Ovary (tissue), 7 donors: ENCODE measurements at regions not wholly inside any gene's neighbourhood (a gene's known extent, or its start where the extent isn't known, plus 50 kb on each side); places are given as distances from the start of the nearest gene placed in this dataset.
"Not testable (repeated sequence)": the region's sequence is repeated elsewhere in the genome, so short reads cannot be mapped to it uniquely, and the experiment has no call there.

Experiments used
- DNase-seq, 5 donors: peaks; one replicate each; pipeline ENCODE4 v3.0.0-alpha.2; 2019 to 2020
- H3K27ac ChIP-seq, 2 donors: fragments of 200-600 bp; one replicate each; pipeline versions ENCODE4 v1.5.1 to v1.8.0; 2019 to 2022
- H3K27me3 ChIP-seq: fragments of 200-600 bp; one replicate; pipeline ENCODE4 v1.8.0; 2022
- H3K36me3 ChIP-seq: fragments of 200-600 bp; sonication (generic); one replicate; pipeline ENCODE4 v1.5.1; 2019
- H3K4me1 ChIP-seq: one replicate; pipeline ENCODE4 v1.8.1; 2013; ENCODE audit warnings: mild to moderate bottlenecking, moderate library complexity; ENCODE audit not compliant: insufficient read depth
- H3K4me3 ChIP-seq: fragments of 200-600 bp; sonication (generic); one replicate; pipeline ENCODE4 v1.5.1; 2017
- H3K9me3 ChIP-seq, 2 donors: fragments of 200-600 bp in 1 of 2; sonication (generic) in 1 of 2; one replicate each; pipeline versions ENCODE4 v1.5.1 to v1.8.1; 2013 to 2019; ENCODE audit warnings: mild to moderate bottlenecking in 1 of 2, moderate library complexity in 1 of 2
- CTCF ChIP-seq, 3 donors: fragments of 450-650 bp in 2 of 3; fragments of 200-600 bp in 1 of 3; IDR thresholded peaks; one replicate each; pipeline versions ENCODE4 v1.5.1 to v1.8.0; 2016 to 2022; ENCODE audit warnings: antibody characterized with exemption in 3 of 3, mild to moderate bottlenecking in 1 of 3
- EP300 ChIP-seq: sonication (generic); formaldehyde crosslinking; IDR thresholded peaks from one replicate; pipeline ENCODE4 v1.6.1; 2017; ENCODE audit warnings: antibody characterized with exemption
- POLR2A ChIP-seq: fragments of 450-650 bp; IDR thresholded peaks from one replicate; pipeline ENCODE4 v1.6.1; 2017; ENCODE audit warnings: antibody characterized with exemption, mild to moderate bottlenecking, moderate library complexity
- WGBS, 3 donors: extraction: QIAGEN DNeasy Blood & Tissue Kit in 1 of 3; methylation state at CpG; one replicate each; pipeline versions ENCODE4 v1.1.5 to v1.1.7; 2013 to 2017; 5-methylcytosine and 5-hydroxymethylcytosine counted together
- intact Hi-C, 4 donors: fragments of 100-400 bp; cut with DNase I; formaldehyde crosslinking; loops; one replicate each; pipeline versions ENCODE4 v1.11.0 to v1.15.1; 2022 to 2023
- donor health status: DM: no; HTN: no; CAD: no; lungs with moderate emphysema.
- donor health status: DM: no; HTN: no; CAD: no.
- donor health status: Bipolar disorder and iron deficiency.
- donor health status: DM: no; HTN: no; CAD: no.
- donor health status: DM: yes; HTN: yes; CAD: no.

- intact Hi-C loops = no loop called here
- no peak for DNase-seq
- H3K27me3 ChIP-seq = no peaks in the 10 kb centered on the region
- no peak overlapping the region for H3K27ac ChIP-seq
- H3K9me3 ChIP-seq = no peaks in the 10 kb centered on the region
- no peak overlapping the region for H3K4me3 ChIP-seq
- H3K4me1 ChIP-seq = no peaks in the 10 kb centered on the region
- TF ChIP-seq EP300 (no peak), POLR2A (no peak)
- H3K36me3 ChIP-seq = no peaks in the 10 kb centered on the region
Measured at GRCh38 chr3:161674402-161674801, 177.8 kb downstream of the OTOL1 start.

- H3K9me3 ChIP-seq, intact Hi-C loops, H3K27ac ChIP-seq, DNase-seq, H3K27me3 ChIP-seq, H3K36me3 ChIP-seq, H3K4me3 ChIP-seq, H3K4me1 ChIP-seq: not testable (repeated sequence)
- 93 to 98% (median 94%) methylated on average over 6 of the region's 6 CpGs for WGBS, 3 donors
Measured at GRCh38 chr3:161681831-161682230, 185.2 kb downstream of the OTOL1 start.

- intact Hi-C loops = no loop called here
- no peak for DNase-seq
- H3K27me3 ChIP-seq = no peaks in the 10 kb centered on the region
- H3K4me1 ChIP-seq = no peaks in the 10 kb centered on the region
- no peak overlapping the region for H3K27ac ChIP-seq
- WGBS, 3 donors = 60 to 68% (median 61%) methylated on average over 2 of the region's 2 CpGs
- H3K4me3 ChIP-seq = no peak overlapping the region
- no peaks in the 10 kb centered on the region for H3K36me3 ChIP-seq
- TF ChIP-seq EP300 = no peak
- H3K9me3 ChIP-seq = no peaks in the 10 kb centered on the region
Measured at GRCh38 chr3:161682715-161683114, 186.1 kb downstream of the OTOL1 start.

GRCh38 chr3:161689584-161690298 is 193.1 kb downstream of the OTOL1 start:
- 67 to 77% (median 74%) methylated on average over 5 of the region's 5 CpGs for WGBS, 3 donors

GRCh38 chr3:161690299-161690620 is 193.7 kb downstream of the OTOL1 start:
- intact Hi-C loops = no loop called here
- no peak for DNase-seq
- Histone ChIP-seq H3K9me3 (no peaks in the 10 kb centered on the region), H3K27me3 (no peaks in the 10 kb centered on the region), H3K36me3 (no peaks in the 10 kb centered on the region), H3K4me3 (no peak overlapping the region), H3K27ac (no peak overlapping the region), H3K4me1 (no peaks in the 10 kb centered on the region)
- TF ChIP-seq CTCF (IDR thresholded peaks at IDR 0.05) (no peak), EP300 (no peak), POLR2A (no peak)
- WGBS, 3 donors = 6 to 9% (median 8%) methylated on average over 3 of the region's 3 CpGs

More at GRCh38 chr3:161689584-161690298, 193.1 kb downstream of the OTOL1 start:
- no peaks in the 10 kb centered on the region for H3K36me3 ChIP-seq
- no peaks in the 10 kb centered on the region for H3K9me3 ChIP-seq
- H3K27me3 ChIP-seq = no peaks in the 10 kb centered on the region
- intact Hi-C loops = no loop called here
- H3K27ac ChIP-seq = no peak overlapping the region
- TF ChIP-seq CTCF (IDR thresholded peaks at IDR 0.05) = no peak
- no peak for TF ChIP-seq EP300
- TF ChIP-seq POLR2A = no peak
- no peak for DNase-seq
- no peak overlapping the region for H3K4me3 ChIP-seq
- no peaks in the 10 kb centered on the region for H3K4me1 ChIP-seq

GRCh38 chr3:161691677-161692076 is 195.1 kb downstream of the OTOL1 start:
- DNase-seq = no peak
- H3K36me3 ChIP-seq = no peaks in the 10 kb centered on the region
- H3K27me3 ChIP-seq = no peaks in the 10 kb centered on the region
- intact Hi-C loops = no loop called here
- WGBS, 3 donors = 88 to 95% (median 92%) methylated on average over 1 of the region's 1 CpG
- H3K9me3 ChIP-seq = no peaks in the 10 kb centered on the region
- no peak overlapping the region for H3K27ac ChIP-seq
- H3K4me3 ChIP-seq = no peak overlapping the region
- TF ChIP-seq EP300 = no peak
- TF ChIP-seq POLR2A = no peak
- no peak for TF ChIP-seq CTCF (IDR thresholded peaks at IDR 0.05)
- H3K4me1 ChIP-seq = no peaks in the 10 kb centered on the region
